HEK293 (cell line): ENCODE measurements at regions not wholly inside any gene's neighbourhood (a gene's known extent, or its start where the extent isn't known, plus 50 kb on each side); places are given as distances from the start of the nearest gene placed in this dataset.

Experiments used
- CTCF ChIA-PET: fragments of 350-600 bp; formaldehyde crosslinking; extraction: SDS; loops from one replicate; lab custom pipeline; 2021; ENCODE audit warnings: antibody characterized with exemption; lab: Yijun Ruan, JAX
- POLR2A ChIA-PET: fragments of 300-600 bp; formaldehyde crosslinking; extraction: SDS; loops from one replicate; lab custom pipeline; 2020; ENCODE audit warnings: antibody characterized with exemption, inconsistent platforms; lab: Yijun Ruan, JAX
- H3K27ac ChIP-seq: fragments of 200-500 bp; sonication (Bioruptor generic); 2 replicates; pipeline ENCODE4 v1.5.1; 2014; ENCODE audit warnings: low read depth, low read length, control low read depth, inconsistent platforms; ENCODE audit errors: extremely low read depth
- H3K36me3 ChIP-seq, 2 experiments: fragments of 200-500 bp in 1 of 2; sonication (Bioruptor generic) in 1 of 2; 1 replicate in 1 of 2; 2 replicates in 1 of 2; pipeline ENCODE4 v1.5.1; 2014 to 2017; ENCODE audit warnings: inconsistent platforms in 2 of 2, low read length in 2 of 2; ENCODE audit not compliant: control insufficient read depth in 2 of 2, insufficient read depth in 1 of 2
- H3K4me1 ChIP-seq: fragments of 200-500 bp; sonication (Bioruptor generic); 2 replicates; pipeline ENCODE4 v1.5.1; 2014; ENCODE audit warnings: mild to moderate bottlenecking, low read length, inconsistent platforms; ENCODE audit not compliant: control insufficient read depth, insufficient read depth
- H3K4me3 ChIP-seq: 2 replicates; pipeline ENCODE4 v1.5.1; 2011; ENCODE audit warnings: low read depth, mild to moderate bottlenecking, control low read depth, low read length, moderate library complexity
- H3K9me3 ChIP-seq: fragments of 200-500 bp; sonication (Bioruptor generic); 2 replicates; pipeline ENCODE4 v1.5.1; 2014; ENCODE audit warnings: low read depth, low read length, inconsistent platforms; ENCODE audit not compliant: control insufficient read depth, insufficient read depth
- CTCF ChIP-seq: fragments of 450-650 bp; formaldehyde crosslinking; IDR thresholded peaks from 2 replicates; pipeline ENCODE4 v1.5.1; 2016; ENCODE audit warnings: missing biosample characterization, missing genetic modification characterization
- EGR2 ChIP-seq: fragments of 450-650 bp; formaldehyde crosslinking; IDR thresholded peaks from 2 replicates; pipeline ENCODE4 v1.5.1; 2016; ENCODE audit warnings: low read depth, missing biosample characterization, missing genetic modification characterization
- GLIS1 ChIP-seq: fragments of 450-650 bp; formaldehyde crosslinking; IDR thresholded peaks from 2 replicates; pipeline ENCODE4 v1.5.1; 2016; ENCODE audit warnings: missing biosample characterization, missing genetic modification characterization
- GLIS2 ChIP-seq: fragments of 450-650 bp; formaldehyde crosslinking; IDR thresholded peaks from 2 replicates; pipeline ENCODE4 v1.5.1; 2016; ENCODE audit warnings: missing biosample characterization, missing genetic modification characterization
- HIC1 ChIP-seq: fragments of 450-650 bp; formaldehyde crosslinking; IDR thresholded peaks from 2 replicates; pipeline ENCODE4 v1.5.1; 2016; ENCODE audit warnings: missing biosample characterization, missing genetic modification characterization
- KLF1 ChIP-seq: fragments of 450-650 bp; formaldehyde crosslinking; IDR thresholded peaks from 2 replicates; pipeline ENCODE4 v1.5.1; 2016; ENCODE audit warnings: missing biosample characterization, missing genetic modification characterization
- KLF8 ChIP-seq: fragments of 450-650 bp; formaldehyde crosslinking; IDR thresholded peaks from 2 replicates; pipeline ENCODE4 v1.5.1; 2016; ENCODE audit warnings: missing biosample characterization, missing genetic modification characterization
- REPIN1 ChIP-seq: fragments of 450-650 bp; formaldehyde crosslinking; IDR thresholded peaks from 2 replicates; pipeline ENCODE4 v1.5.1; 2017; ENCODE audit warnings: missing biosample characterization, missing genetic modification characterization, low read depth
- REST ChIP-seq: fragments of 450-650 bp; formaldehyde crosslinking; IDR thresholded peaks from 2 replicates; pipeline ENCODE4 v1.5.1; 2016; ENCODE audit warnings: missing biosample characterization, missing genetic modification characterization
- SCRT2 ChIP-seq: fragments of 450-650 bp; formaldehyde crosslinking; IDR thresholded peaks from 2 replicates; pipeline ENCODE4 v1.5.1; 2016; ENCODE audit warnings: missing biosample characterization, missing genetic modification characterization
- SP7 ChIP-seq: fragments of 450-650 bp; formaldehyde crosslinking; IDR thresholded peaks from 2 replicates; pipeline ENCODE4 v1.5.1; 2016; ENCODE audit warnings: missing biosample characterization, missing genetic modification characterization
- TCF7L2 ChIP-seq: IDR thresholded peaks from 2 replicates; pipeline ENCODE4 v1.6.1; 2011; ENCODE audit warnings: low read depth, mild to moderate bottlenecking, inconsistent platforms, low read length, moderate library complexity, borderline replicate concordance
- ZBTB21 ChIP-seq: fragments of 450-650 bp; formaldehyde crosslinking; IDR thresholded peaks from 2 replicates; pipeline ENCODE4 v1.5.1; 2017; ENCODE audit warnings: missing biosample characterization, missing genetic modification characterization
- ZBTB7A ChIP-seq: fragments of 450-650 bp; formaldehyde crosslinking; IDR thresholded peaks from 2 replicates; pipeline ENCODE4 v1.5.1; 2016; ENCODE audit warnings: low read depth, missing biosample characterization, missing genetic modification characterization
- ZFHX2 ChIP-seq: fragments of 450-650 bp; formaldehyde crosslinking; conservative IDR thresholded peaks from 2 replicates; pipeline ENCODE4 v1.5.1; 2016; ENCODE audit warnings: missing biosample characterization, missing genetic modification characterization
- ZIC2 ChIP-seq: fragments of 450-650 bp; formaldehyde crosslinking; IDR thresholded peaks from 2 replicates; pipeline ENCODE4 v1.5.1; 2016; ENCODE audit warnings: missing biosample characterization, missing genetic modification characterization
- ZNF114 ChIP-seq: fragments of 450-650 bp; formaldehyde crosslinking; IDR thresholded peaks from 2 replicates; pipeline ENCODE4 v1.5.0; 2017; ENCODE audit warnings: missing biosample characterization, missing genetic modification characterization
- ZNF140 ChIP-seq: fragments of 450-650 bp; formaldehyde crosslinking; IDR thresholded peaks from 2 replicates; pipeline ENCODE4 v1.5.1; 2016; ENCODE audit warnings: missing biosample characterization, missing genetic modification characterization
- ZNF146 ChIP-seq: fragments of 450-650 bp; formaldehyde crosslinking; IDR thresholded peaks from 2 replicates; pipeline ENCODE4 v1.5.1; 2016; ENCODE audit warnings: missing biosample characterization, missing genetic modification characterization
- ZNF175 ChIP-seq: fragments of 450-650 bp; formaldehyde crosslinking; IDR thresholded peaks from 2 replicates; pipeline ENCODE4 v1.5.1; 2016; ENCODE audit warnings: missing biosample characterization, missing genetic modification characterization
- ZNF335 ChIP-seq: fragments of 450-650 bp; formaldehyde crosslinking; conservative IDR thresholded peaks from 2 replicates; pipeline ENCODE4 v1.5.1; 2016; ENCODE audit warnings: missing biosample characterization, missing genetic modification characterization
- ZNF391 ChIP-seq: fragments of 450-650 bp; formaldehyde crosslinking; IDR thresholded peaks from 2 replicates; pipeline ENCODE4 v1.5.1; 2016; ENCODE audit warnings: low read depth, missing biosample characterization, missing genetic modification characterization, borderline replicate concordance
- ZNF426 ChIP-seq: fragments of 450-650 bp; formaldehyde crosslinking; IDR thresholded peaks from 2 replicates; pipeline ENCODE4 v1.5.1; 2017; ENCODE audit warnings: missing biosample characterization, missing genetic modification characterization, mild to moderate bottlenecking, inconsistent platforms, moderate library complexity
- ZNF510 ChIP-seq: fragments of 450-650 bp; formaldehyde crosslinking; IDR thresholded peaks from 2 replicates; pipeline ENCODE4 v1.5.1; 2018; ENCODE audit warnings: mild to moderate bottlenecking, missing genetic modification characterization, missing biosample characterization; ENCODE audit not compliant: insufficient replicate concordance
- ZNF529 ChIP-seq: fragments of 450-650 bp; formaldehyde crosslinking; IDR thresholded peaks from 2 replicates; pipeline ENCODE4 v1.5.1; 2017; ENCODE audit warnings: missing genetic modification characterization, missing biosample characterization; ENCODE audit not compliant: insufficient replicate concordance
- ZNF555 ChIP-seq: fragments of 450-650 bp; formaldehyde crosslinking; conservative IDR thresholded peaks from 2 replicates; pipeline ENCODE4 v1.5.1; 2017; ENCODE audit warnings: missing biosample characterization, mild to moderate bottlenecking, missing genetic modification characterization, inconsistent platforms
- ZNF600 ChIP-seq: fragments of 450-650 bp; formaldehyde crosslinking; IDR thresholded peaks from 2 replicates; pipeline ENCODE4 v1.5.1; 2016; ENCODE audit warnings: missing biosample characterization, missing genetic modification characterization

- no peak for TF ChIP-seq EGR2 (tag by site-specific recombination)
- TF ChIP-seq ZNF426 (tag by site-specific recombination) = no peak
- no peak for TF ChIP-seq SP7 (tag by site-specific recombination)
- TF ChIP-seq TCF7L2 = no peak
- no peak for TF ChIP-seq ZNF335 (tag by site-specific recombination)
- TF ChIP-seq ZNF175 (tag by site-specific recombination) = no peak
- TF ChIP-seq REST (tag by site-specific recombination) = no peak
- no peak for TF ChIP-seq ZNF529
- TF ChIP-seq REPIN1 = no peak
- no peak for TF ChIP-seq ZBTB21 (tag by site-specific recombination)
- TF ChIP-seq, all 188 proteins: peak for 0
These were observed 140.6 kb upstream of the GSE1 start (continued) for GRCh38 chr16:85472514-85472913.

GRCh38 chr16:85473323-85473722 is 139.8 kb upstream of the GSE1 start:
- ChIA-PET CTCF (interaction anchor here (0.6 to 2.1 kb wide), 3 partner anchors 18 to 320 kb away, joined by 3 to 12 read pairs (median 3); no protein-coding TSS in a partner anchor), POLR2A (no interaction called here)
- Histone ChIP-seq H3K9me3 (no peaks in the 10 kb centered on the region), H3K36me3 (no peaks in the 10 kb centered on the region), H3K27ac (no peak overlapping the region), H3K4me3 (no peak overlapping the region), H3K4me1 (peaks cover 11% of the 10 kb centered on the region)
- TF ChIP-seq ZNF555 (tag by site-specific recombination) = no peak
- no peak for TF ChIP-seq ZNF391 (tag by site-specific recombination)
- TF ChIP-seq ZNF140 = no peak
- no peak for TF ChIP-seq ZNF146 (tag by site-specific recombination)
- TF ChIP-seq ZNF114 (tag by site-specific recombination) = no peak
- 0 out of 2 replicates have a peak, but pooled peaks have one; percentile 23 for TF ChIP-seq EGR2 (tag by site-specific recombination)
- TF ChIP-seq ZFHX2 (tag by site-specific recombination) = peak; percentile 33; the same call in 1 of the 2 replicates
- TF ChIP-seq ZNF510 (tag by site-specific recombination) = no peak
- TF ChIP-seq KLF8 (tag by site-specific recombination) = no peak

GRCh38 chr16:85473909-85474620 is 139.1 kb upstream of the GSE1 start:
- ChIA-PET POLR2A (no interaction called here), CTCF (interaction anchor here (0.6 kb wide), 1 partner anchor 319 kb away, joined by 3 read pairs; no protein-coding TSS in a partner anchor)
- H3K36me3 ChIP-seq = no peaks in the 10 kb centered on the region
- H3K9me3 ChIP-seq = no peaks in the 10 kb centered on the region
- peaks cover 11% of the 10 kb centered on the region for H3K4me1 ChIP-seq
- no peak overlapping the region for H3K4me3 ChIP-seq
- no peak overlapping the region for H3K27ac ChIP-seq
- no peak for TF ChIP-seq ZBTB7A (tag by site-specific recombination)
- TF ChIP-seq GLIS2 (tag by site-specific recombination) = 0 out of 2 replicates have a peak, but pooled peaks have one; percentile 15
- peak; percentile 89 for TF ChIP-seq ZIC2
- no peak for TF ChIP-seq SCRT2
- peak; percentile 76 for TF ChIP-seq GLIS1 (tag by site-specific recombination)
- TF ChIP-seq KLF1 (tag by site-specific recombination) = peak; percentile 29; the same call in 1 of the 2 replicates
- peak; percentile 71 for TF ChIP-seq ZNF600
- peak; percentile 40; the same call in 1 of the 2 replicates for TF ChIP-seq CTCF (tag by site-specific recombination)
- TF ChIP-seq HIC1 = no peak
